NCI-H748 (cell line): ENCODE measurements at regions not wholly inside any gene's neighbourhood (a gene's known extent, or its start where the extent isn't known, plus 50 kb on each side); places are given as distances from the start of the nearest gene placed in this dataset.
A peak's percentile ranks its signal among the peaks of the same experiment; 100 is the strongest.
"Not testable (repeated sequence)": the region's sequence is repeated elsewhere in the genome, so short reads cannot be mapped to it uniquely, and the experiment has no call there.

Source experiments
- DNase-seq: peaks from one replicate; lab custom pipeline; 2025; ENCODE audit not compliant: unreplicated experiment; lab: John Stamatoyannopoulos, UW

- DNase-seq = no peak
Measured at GRCh38 chr10:45518741-45519140, 144.7 kb downstream of the ALOX5 start.

- no peak for DNase-seq
Measured at GRCh38 chr10:45515630-45516029, 141.6 kb downstream of the ALOX5 start.

GRCh38 chr10:45514291-45515270 lies 140.6 kb downstream of the ALOX5 start:
- peak; percentile 55 for DNase-seq

GRCh38 chr10:45513551-45513950 lies 139.5 kb downstream of the ALOX5 start:
- no peak for DNase-seq

GRCh38 chr10:45511926-45512325 lies 137.9 kb downstream of the ALOX5 start:
- DNase-seq = not testable (repeated sequence)

- no peak for DNase-seq
Measured at GRCh38 chr10:45509491-45509890, 135.5 kb downstream of the ALOX5 start.

GRCh38 chr10:45505311-45505710 lies 131.3 kb downstream of the ALOX5 start:
- peak; percentile 72 for DNase-seq

- no peak for DNase-seq
Measured at GRCh38 chr10:45502458-45502857, 128.4 kb downstream of the ALOX5 start.

- DNase-seq = no peak
Measured at GRCh38 chr10:45501791-45502190, 127.8 kb downstream of the ALOX5 start.

- DNase-seq = no peak
Measured at GRCh38 chr10:45500798-45501197, 126.8 kb downstream of the ALOX5 start.

- DNase-seq = no peak
Measured at GRCh38 chr10:45500304-45500703, 126.3 kb downstream of the ALOX5 start.

- no peak for DNase-seq
Measured at GRCh38 chr10:45495438-45496152, 121.6 kb downstream of the ALOX5 start.
